Endothelial cell of umbilical vein (primary cell): ENCODE measurements at regions not wholly inside any gene's neighbourhood (a gene's known extent, or its start where the extent isn't known, plus 50 kb on each side); places are given as distances from the start of the nearest gene placed in this dataset.

ENCODE experiments used
- BruUV-seq: library from RNA; stranded (reverse); fragments of 400-500 nt; replicated peaks from 2 replicates; lab custom pipeline; 2021; lab: Mats Ljungman, UMichigan
- CTCF ChIA-PET: fragments of 300-600, 350-600 bp; sonication (Branson Sonifier 250); formaldehyde crosslinking; loops from one replicate; lab custom pipeline; 2021; ENCODE audit warnings: antibody characterized with exemption, inconsistent platforms; lab: Charles Lee
- POLR2A ChIA-PET: fragments of 300-600, 350-600 bp; sonication (Branson Sonifier 250); formaldehyde crosslinking; loops from one replicate; lab custom pipeline; 2021; ENCODE audit warnings: antibody characterized with exemption, inconsistent platforms; lab: Charles Lee
- DNase-seq: peaks from one replicate; pipeline ENCODE4 v3.0.0-alpha.2; 2011; ENCODE audit warnings: low read depth, low spot score
- FAIRE-seq: peaks from 2 replicates; lab custom pipeline; 2011; peaks lifted over from hg19 to GRCh38; lab: Jason Lieb, UNC
- H2AFZ ChIP-seq: 2 replicates; pipeline ENCODE4 v1.6.0; 2012; ENCODE audit warnings: low read depth, low read length, control low read depth, inconsistent platforms
- H3K27ac ChIP-seq: 2 replicates; pipeline ENCODE4 v1.5.1; 2011; ENCODE audit warnings: low read depth, mild to moderate bottlenecking, control low read depth, low read length, moderate library complexity; ENCODE audit not compliant: insufficient read depth
- H3K27me3 ChIP-seq, 2 experiments: 2 replicates each; pipeline versions ENCODE4 v1.6.0 to v1.6.1; 2011; ENCODE audit warnings: low read length in 2 of 2, mixed read lengths in 1 of 2; ENCODE audit not compliant: control insufficient read depth in 2 of 2, insufficient read depth in 2 of 2
- H3K36me3 ChIP-seq, 2 experiments: 2 replicates in 1 of 2; 3 replicates in 1 of 2; pipeline ENCODE4 v1.5.1; 2011; ENCODE audit warnings: low read length in 2 of 2, mild to moderate bottlenecking in 1 of 2, moderate library complexity in 1 of 2; ENCODE audit not compliant: control insufficient read depth in 2 of 2, insufficient read depth in 2 of 2; ENCODE audit errors: extremely low read depth in 1 of 2
- H3K4me1 ChIP-seq: 3 replicates; pipeline ENCODE4 v1.5.1; 2011; ENCODE audit warnings: mild to moderate bottlenecking, low read length; ENCODE audit not compliant: control insufficient read depth, insufficient read depth; ENCODE audit errors: extremely low read depth
- H3K4me2 ChIP-seq: 2 replicates; pipeline ENCODE4 v1.6.1; 2011; ENCODE audit warnings: low read length, control low read depth, mixed read lengths; ENCODE audit not compliant: insufficient read depth
- H3K4me3 ChIP-seq, 3 experiments: fragments of 200-600 bp in 1 of 3; sonication (generic), shearing (Covaris generic) in 1 of 3; replicated peaks in 1 of 3; 2 replicates each; pipeline ENCODE4 v1.5.1; 2011 to 2016; ENCODE audit warnings: control low read depth in 3 of 3, low read length in 3 of 3, mild to moderate bottlenecking in 2 of 3, inconsistent platforms in 1 of 3, low read depth in 1 of 3, moderate library complexity in 1 of 3; ENCODE audit not compliant: insufficient read depth in 1 of 3
- H3K79me2 ChIP-seq: 2 replicates; pipeline ENCODE4 v1.6.0; 2012; ENCODE audit warnings: low read length, inconsistent platforms; ENCODE audit not compliant: control insufficient read depth, insufficient read depth
- H3K9ac ChIP-seq: replicated peaks from 2 replicates; pipeline ENCODE3; 2011; ENCODE audit warnings: low read length, control low read depth; ENCODE audit not compliant: insufficient read depth; ENCODE audit errors: extremely low read depth
- H3K9me1 ChIP-seq: replicated peaks from 3 replicates; pipeline ENCODE4 v1.6.0; 2011; ENCODE audit warnings: mild to moderate bottlenecking, low read length; ENCODE audit not compliant: control insufficient read depth, insufficient read depth; ENCODE audit errors: extremely low read depth
- H3K9me3 ChIP-seq: replicated peaks from 2 replicates; pipeline ENCODE4 v1.5.1; 2012; ENCODE audit warnings: low read length, inconsistent platforms; ENCODE audit not compliant: control insufficient read depth, insufficient read depth
- H4K20me1 ChIP-seq: replicated peaks from 2 replicates; pipeline ENCODE3; 2011; ENCODE audit warnings: mild to moderate bottlenecking, low read length; ENCODE audit not compliant: control insufficient read depth, insufficient read depth; ENCODE audit errors: extremely low read depth
- CTCF ChIP-seq, 2 donors: IDR thresholded peaks; 1 replicate in 1 of 2; 2 replicates in 1 of 2; pipeline ENCODE4 v1.5.1; 2011; ENCODE audit warnings: low read length in 2 of 2, mild to moderate bottlenecking in 2 of 2, moderate library complexity in 2 of 2, control low read depth in 1 of 2, inconsistent platforms in 1 of 2, low read depth in 1 of 2; ENCODE audit not compliant: insufficient read depth in 1 of 2; ENCODE audit errors: extremely low read depth in 1 of 2
- EZH2 ChIP-seq: IDR thresholded peaks from 2 replicates; pipeline ENCODE4 v1.6.1; 2012; ENCODE audit warnings: borderline replicate concordance, low read depth, mild to moderate bottlenecking, moderate library complexity, low read length, inconsistent platforms; ENCODE audit not compliant: severe bottlenecking
- FOS ChIP-seq: IDR thresholded peaks from 2 replicates; pipeline ENCODE4 v1.6.1; 2011; ENCODE audit warnings: mild to moderate bottlenecking, low read length, moderate library complexity, borderline replicate concordance; ENCODE audit not compliant: insufficient read depth
- GATA2 ChIP-seq: IDR thresholded peaks from 2 replicates; pipeline ENCODE4 v1.7.0; 2011; ENCODE audit warnings: low read depth, mild to moderate bottlenecking, moderate library complexity, mixed read lengths, low read length; ENCODE audit not compliant: insufficient read length, insufficient read depth
- JUN ChIP-seq: IDR thresholded peaks from 2 replicates; pipeline ENCODE4 v1.6.1; 2011; ENCODE audit warnings: borderline replicate concordance, low read depth; ENCODE audit not compliant: insufficient read length, insufficient read depth
- MAX ChIP-seq: IDR thresholded peaks from 2 replicates; pipeline ENCODE4 v1.6.1; 2011; ENCODE audit not compliant: insufficient read depth, insufficient read length
- MYC ChIP-seq: IDR thresholded peaks from one replicate; pipeline ENCODE4 v1.6.1; 2011; ENCODE audit warnings: mild to moderate bottlenecking, low read depth, low read length
- POLR2A ChIP-seq: IDR thresholded peaks from 2 replicates; pipeline ENCODE4 v1.6.1; 2012; ENCODE audit warnings: low read depth, mild to moderate bottlenecking, control low read depth, low read length
- POLR2AphosphoS5 ChIP-seq: IDR thresholded peaks from 2 replicates; pipeline ENCODE4 v1.6.1; 2012; ENCODE audit warnings: low read depth, mild to moderate bottlenecking, control low read depth, low read length, moderate library complexity; ENCODE audit not compliant: insufficient read depth
- dilution Hi-C: fragments of 300-500 bp; cut with MboI; formaldehyde crosslinking; loops from one replicate; pipeline ENCODE4 v1.15.0; 2019; ENCODE audit warnings: low sequenced_read_pairs; ENCODE audit not compliant: extremely low pct_ligation_motif_present
- intact Hi-C: fragments of 100-400 bp; cut with micrococcal nuclease; formaldehyde crosslinking; loops from one replicate; pipeline ENCODE4 v1.10.0; 2022

- H3K79me2 ChIP-seq, result no peaks in the 10 kb centered on the region
- no peaks in the 10 kb centered on the region for H3K4me1 ChIP-seq
- ChIA-PET CTCF (no interaction called here), POLR2A (no interaction called here)
- no peaks in the 10 kb centered on the region for H3K36me3 ChIP-seq
- no TSS peak for BruUV-seq
- DNase-seq (no peak), FAIRE-seq (no peak)
- no peak overlapping the region for H2AFZ ChIP-seq
- no peak overlapping the region for H3K4me2 ChIP-seq
- no peak overlapping the region for H3K9ac ChIP-seq
- H3K4me3 ChIP-seq, result no peak overlapping the region
- H3K27ac ChIP-seq, result no peak overlapping the region
- H3K9me3 ChIP-seq, result peaks cover 9% of the 10 kb centered on the region
- TF ChIP-seq FOS (no peak), POLR2A (no peak), POLR2AphosphoS5 (no peak), EZH2 (no peak), MYC (no peak), MAX (no peak), GATA2 (no peak), CTCF (IDR thresholded peaks at IDR 0.05; ENCODE audit: extremely low read depth in 1 of 2, insufficient read depth in 1 of 2, low read depth in 1 of 2, low read length in 2 of 2) (no peak), JUN (no peak)
- H4K20me1 ChIP-seq, result no peaks in the 10 kb centered on the region
- H3K27me3 ChIP-seq, result no peaks in the 10 kb centered on the region
- intact Hi-C loops, result no loop called here
- dilution Hi-C loops, result no loop called here
- no peaks in the 10 kb centered on the region for H3K9me1 ChIP-seq
Observed at GRCh38 chr22:47810505-47811500, 1048.4 kb downstream of the TBC1D22A start.
